Endothelial cell (in vitro differentiated cells): ENCODE measurements at regions not wholly inside any gene's neighbourhood (a gene's known extent, or its start where the extent isn't known, plus 50 kb on each side); places are given as distances from the start of the nearest gene placed in this dataset.
A peak's percentile ranks its signal among the peaks of the same experiment; 100 is the strongest.

Experiments used
- DNase-seq: peaks from one replicate; pipeline ENCODE4 v3.0.0; 2021; ENCODE audit warnings: low spot score
- H3K27ac Mint-ChIP-seq: one replicate; pipeline ENCODE4 v1.8.0; 2021; ENCODE audit warnings: mixed read lengths, inconsistent platforms; ENCODE audit not compliant: unreplicated experiment
- H3K27me3 Mint-ChIP-seq: one replicate; pipeline ENCODE4 v1.8.0; 2021; ENCODE audit warnings: mild to moderate bottlenecking, moderate library complexity, mixed read lengths, inconsistent platforms; ENCODE audit not compliant: unreplicated experiment
- H3K36me3 Mint-ChIP-seq: one replicate; pipeline ENCODE4 v1.8.0; 2021; ENCODE audit warnings: mild to moderate bottlenecking, low read depth, mixed read lengths, inconsistent platforms; ENCODE audit not compliant: unreplicated experiment
- H3K4me1 Mint-ChIP-seq: one replicate; pipeline ENCODE4 v1.8.0; 2021; ENCODE audit warnings: mild to moderate bottlenecking, mixed read lengths, inconsistent platforms; ENCODE audit not compliant: unreplicated experiment
- H3K4me3 Mint-ChIP-seq: one replicate; pipeline ENCODE4 v1.8.0; 2021; ENCODE audit warnings: mild to moderate bottlenecking, mixed read lengths, inconsistent platforms; ENCODE audit not compliant: unreplicated experiment
- H3K9me3 Mint-ChIP-seq: one replicate; pipeline ENCODE4 v1.8.0; 2021; ENCODE audit warnings: mixed read lengths, inconsistent platforms; ENCODE audit not compliant: unreplicated experiment
- CTCF ChIP-seq: fragments of 200-600 bp; sonication (generic); IDR thresholded peaks from one replicate; pipeline ENCODE4 v1.5.0; 2021; ENCODE audit warnings: antibody characterized with exemption; ENCODE audit not compliant: unreplicated experiment

GRCh38 chr18:30298769-30299168, 743.8 kb downstream of the DSC3 start:
- Mint-ChIP-seq H3K27me3 (peaks cover 2% of the 10 kb centered on the region), H3K27ac (no peak overlapping the region)
- DNase-seq: no peak

DNA sequence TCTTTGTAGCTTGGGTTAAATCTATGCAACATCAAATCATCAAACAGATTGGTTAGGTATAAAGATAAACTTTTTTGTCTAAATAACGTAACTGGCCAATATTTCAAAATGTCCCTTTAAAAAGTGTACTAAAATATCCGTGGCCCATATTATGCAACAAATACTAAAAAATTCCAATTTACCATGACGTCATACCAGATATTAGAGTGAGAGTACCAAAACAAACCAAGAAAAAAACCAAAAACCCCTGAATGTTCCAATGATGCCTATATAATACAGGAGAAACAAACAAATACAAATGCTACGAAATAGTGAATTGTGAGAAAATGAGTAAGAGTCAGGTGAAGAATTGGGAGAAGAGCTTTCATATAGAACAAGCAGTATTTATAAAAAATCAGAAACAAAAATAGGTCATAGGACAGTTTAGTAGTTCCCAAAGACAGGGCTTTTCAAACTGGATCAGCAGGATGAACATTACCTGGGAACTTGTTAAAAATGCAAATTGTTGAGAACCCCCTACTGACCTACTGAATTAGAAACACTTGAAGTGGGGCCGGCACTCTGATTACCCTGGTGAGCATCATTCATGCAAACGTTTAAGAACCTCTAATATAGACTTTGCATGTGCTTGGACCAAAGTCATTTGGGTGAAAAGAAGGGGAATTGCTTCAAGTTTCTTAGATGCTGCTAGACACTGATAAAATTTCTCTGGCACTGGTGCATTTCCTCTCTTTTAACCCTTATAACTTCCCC, 753.7 kb downstream of the DSC3 start:
- TF ChIP-seq CTCF: no peak
- no peak for DNase-seq
- H3K4me1 Mint-ChIP-seq: no peaks in the 10 kb centered on the region
- H3K27ac Mint-ChIP-seq: no peak overlapping the region
- H3K9me3 Mint-ChIP-seq: no peaks in the 10 kb centered on the region
- H3K27me3 Mint-ChIP-seq: no peaks in the 10 kb centered on the region
- no peak overlapping the region for H3K4me3 Mint-ChIP-seq
- no peaks in the 10 kb centered on the region for H3K36me3 Mint-ChIP-seq

More at GRCh38 chr18:30298769-30299168, 743.8 kb downstream of the DSC3 start:
- Mint-ChIP-seq H3K36me3 (no peaks in the 10 kb centered on the region), H3K4me1 (no peaks in the 10 kb centered on the region), H3K9me3 (no peaks in the 10 kb centered on the region), H3K4me3 (no peak overlapping the region)
- no peak for TF ChIP-seq CTCF

- H3K27ac Mint-ChIP-seq: no peak overlapping the region
These were observed 761.6 kb downstream of the DSC3 start for GRCh38 chr18:30280861-30281470.

GRCh38 chr18:30280186-30280585, 762.4 kb downstream of the DSC3 start:
- Mint-ChIP-seq H3K27me3 (no peaks in the 10 kb centered on the region), H3K9me3 (no peaks in the 10 kb centered on the region), H3K36me3 (no peaks in the 10 kb centered on the region), H3K4me3 (no peak overlapping the region), H3K4me1 (no peaks in the 10 kb centered on the region), H3K27ac (no peak overlapping the region)
- DNase-seq: no peak
- no peak for TF ChIP-seq CTCF

More at GRCh38 chr18:30280861-30281470, 761.6 kb downstream of the DSC3 start:
- Mint-ChIP-seq H3K4me3 (no peak overlapping the region), H3K27me3 (no peaks in the 10 kb centered on the region), H3K36me3 (no peaks in the 10 kb centered on the region), H3K4me1 (no peaks in the 10 kb centered on the region), H3K9me3 (no peaks in the 10 kb centered on the region)
- peak; percentile 71 for TF ChIP-seq CTCF
- DNase-seq: peak; percentile 61

DNA sequence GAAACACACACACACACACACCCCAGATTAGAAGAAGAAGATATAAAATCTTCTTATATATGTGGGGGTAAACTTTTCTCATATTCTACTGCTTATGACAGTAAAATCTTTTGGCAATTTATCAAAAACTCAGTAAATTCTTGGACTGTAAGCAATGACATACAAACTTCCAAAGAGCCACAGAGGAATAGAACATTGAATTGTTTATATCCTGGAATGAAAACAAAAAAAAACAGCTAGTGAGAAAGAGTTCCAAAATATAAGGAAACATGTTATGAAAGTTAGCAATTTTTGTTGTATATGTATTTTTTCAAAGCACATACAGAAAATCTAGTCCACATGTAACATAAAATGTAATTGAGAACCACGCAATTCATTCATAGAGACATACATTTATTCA, 764.9 kb downstream of the DSC3 start:
- Mint-ChIP-seq H3K27me3 (no peaks in the 10 kb centered on the region), H3K36me3 (no peaks in the 10 kb centered on the region), H3K9me3 (no peaks in the 10 kb centered on the region), H3K4me1 (no peaks in the 10 kb centered on the region), H3K4me3 (no peak overlapping the region), H3K27ac (no peak overlapping the region)
- DNase-seq: no peak
- no peak for TF ChIP-seq CTCF
